IMR-90 (cell line): ENCODE measurements at regions not wholly inside any gene's neighbourhood (a gene's known extent, or its start where the extent isn't known, plus 50 kb on each side); places are given as distances from the start of the nearest gene placed in this dataset.

ENCODE experiments used
- ATAC-seq: fragments of 200-7000 bp; cut with Tn5 transposase; 2 replicates; pipeline ENCODE4 v1.9.1; 2020; ENCODE audit warnings: low read depth, mild to moderate bottlenecking, moderate library complexity
- BruUV-seq: library from RNA; stranded (reverse); fragments of 400-500 nt; replicated peaks from 2 replicates; lab custom pipeline; 2021; lab: Mats Ljungman, UMichigan
- CTCF ChIA-PET: fragments of 300-600 bp; formaldehyde crosslinking; extraction: SDS; loops from one replicate; lab custom pipeline; 2021; ENCODE audit warnings: antibody characterized with exemption; lab: Yijun Ruan, JAX
- POLR2A ChIA-PET: fragments of 300-600 bp; sonication (Branson Sonifier 250); formaldehyde crosslinking; loops from one replicate; lab custom pipeline; 2022; ENCODE audit warnings: antibody characterized with exemption; ENCODE audit not compliant: unreplicated experiment; lab: Charles Lee
- DNase-seq: peaks from one replicate; pipeline ENCODE4 v3.0.0; 2013
- H2AFZ ChIP-seq: replicated peaks from 2 replicates; pipeline ENCODE3; 2013; ENCODE audit warnings: low read length, mild to moderate bottlenecking; ENCODE audit not compliant: poor library complexity
- H2AK5ac ChIP-seq: 2 replicates; pipeline ENCODE4 v1.6.1; 2013; ENCODE audit warnings: low read depth, low read length, inconsistent platforms
- H2AK9ac ChIP-seq: replicated peaks from 2 replicates; pipeline ENCODE3; 2013; ENCODE audit warnings: mild to moderate bottlenecking, low read depth, low read length, moderate library complexity; ENCODE audit not compliant: poor library complexity
- H2BK120ac ChIP-seq: 2 replicates; pipeline ENCODE4 v1.6.1; 2013; ENCODE audit warnings: low read depth, low read length, inconsistent platforms
- H2BK15ac ChIP-seq: 3 replicates; pipeline ENCODE4 v1.6.1; 2013; ENCODE audit warnings: low read depth, low read length, inconsistent platforms
- H2BK20ac ChIP-seq: 2 replicates; pipeline ENCODE4 v1.6.1; 2013; ENCODE audit warnings: low read depth, mild to moderate bottlenecking, inconsistent platforms, low read length, moderate library complexity
- H2BK5ac ChIP-seq: 2 replicates; pipeline ENCODE4 v1.6.1; 2013; ENCODE audit warnings: mild to moderate bottlenecking, low read depth, low read length, inconsistent platforms; ENCODE audit not compliant: poor library complexity, severe bottlenecking
- H3K14ac ChIP-seq: replicated peaks from 2 replicates; pipeline ENCODE4 v1.6.1; 2013; ENCODE audit warnings: low read depth, low read length, inconsistent platforms
- H3K18ac ChIP-seq: 2 replicates; pipeline ENCODE4 v1.6.1; 2013; ENCODE audit warnings: low read depth, low read length, control low read depth
- H3K23ac ChIP-seq: 2 replicates; pipeline ENCODE4 v1.6.1; 2013; ENCODE audit warnings: low read depth, low read length, inconsistent platforms
- H3K27ac ChIP-seq: 2 replicates; pipeline ENCODE4 v1.5.1; 2013; ENCODE audit warnings: mild to moderate bottlenecking, control low read depth, low read length; ENCODE audit not compliant: insufficient read depth
- H3K27me3 ChIP-seq: 2 replicates; pipeline ENCODE4 v1.6.1; 2013; ENCODE audit warnings: low read length; ENCODE audit not compliant: control insufficient read depth, insufficient read depth
- H3K36me3 ChIP-seq: 2 replicates; pipeline ENCODE4 v1.6.1; 2013; ENCODE audit warnings: low read length, mixed read lengths; ENCODE audit not compliant: control insufficient read depth, insufficient read depth
- H3K4ac ChIP-seq: 2 replicates; pipeline ENCODE4 v1.6.1; 2013; ENCODE audit warnings: low read depth, low read length, inconsistent platforms
- H3K4me1 ChIP-seq: 2 replicates; pipeline ENCODE4 v1.6.1; 2013; ENCODE audit warnings: low read length, mixed read lengths; ENCODE audit not compliant: control insufficient read depth, insufficient read depth
- H3K4me2 ChIP-seq: 2 replicates; pipeline ENCODE4 v1.6.1; 2013; ENCODE audit warnings: low read depth, mild to moderate bottlenecking, control low read depth, low read length, moderate library complexity
- H3K4me3 ChIP-seq: 2 replicates; pipeline ENCODE4 v1.5.1; 2013; ENCODE audit warnings: low read depth, mild to moderate bottlenecking, control low read depth, low read length, moderate library complexity; ENCODE audit not compliant: insufficient read depth
- H3K56ac ChIP-seq: 2 replicates; pipeline ENCODE4 v1.6.1; 2013; ENCODE audit warnings: low read length, inconsistent platforms; ENCODE audit not compliant: insufficient read depth; ENCODE audit errors: extremely low read depth
- H3K79me1 ChIP-seq, 2 experiments: 2 replicates each; pipeline ENCODE4 v1.6.1; 2013; ENCODE audit warnings: low read length in 2 of 2, inconsistent platforms in 1 of 2, low read depth in 1 of 2
- H3K9ac ChIP-seq: 2 replicates; pipeline ENCODE4 v1.6.1; 2013; ENCODE audit warnings: low read depth, low read length, control low read depth
- H3K9me1 ChIP-seq: 2 replicates; pipeline ENCODE4 v1.6.1; 2013; ENCODE audit warnings: low read length, inconsistent platforms; ENCODE audit not compliant: insufficient read depth
- H3K9me3 ChIP-seq: 2 replicates; pipeline ENCODE4 v1.6.1; 2013; ENCODE audit warnings: low read length; ENCODE audit not compliant: control insufficient read depth, insufficient read depth
- H4K20me1 ChIP-seq: 2 replicates; pipeline ENCODE4 v1.6.1; 2013; ENCODE audit warnings: low read length, inconsistent platforms; ENCODE audit not compliant: insufficient read depth
- H4K5ac ChIP-seq: 2 replicates; pipeline ENCODE4 v1.6.1; 2013; ENCODE audit warnings: mild to moderate bottlenecking, low read depth, low read length, control low read depth
- H4K8ac ChIP-seq, 2 experiments: 2 replicates each; pipeline ENCODE4 v1.6.1; 2013; ENCODE audit warnings: low read depth in 2 of 2, low read length in 2 of 2, control low read depth in 1 of 2, inconsistent platforms in 1 of 2
- H4K91ac ChIP-seq: 2 replicates; pipeline ENCODE4 v1.6.1; 2013; ENCODE audit warnings: low read depth, low read length, inconsistent platforms; ENCODE audit not compliant: insufficient read depth
- CEBPB ChIP-seq: IDR thresholded peaks from 2 replicates; pipeline ENCODE4 v1.6.1; 2012; ENCODE audit warnings: low read depth, low read length, improper control_type of control experiment
- CHD1 ChIP-seq: IDR thresholded peaks from 2 replicates; pipeline ENCODE4 v1.6.1; 2012; ENCODE audit warnings: low read depth, low read length, improper control_type of control experiment
- FOS ChIP-seq: fragments of 150-350 bp; IDR thresholded peaks from 2 replicates; pipeline ENCODE4 v1.6.1; 2016; ENCODE audit warnings: low read depth, low read length
- MAFK ChIP-seq: IDR thresholded peaks from 2 replicates; pipeline ENCODE4 v1.6.1; 2012; ENCODE audit warnings: low read depth, low read length, improper control_type of control experiment
- MAZ ChIP-seq: IDR thresholded peaks from 2 replicates; pipeline ENCODE4 v1.6.1; 2012; ENCODE audit warnings: low read depth, mild to moderate bottlenecking, low read length, improper control_type of control experiment, moderate library complexity, borderline replicate concordance
- MXI1 ChIP-seq: IDR thresholded peaks from 2 replicates; pipeline ENCODE4 v1.6.1; 2012; ENCODE audit warnings: low read depth, mild to moderate bottlenecking, low read length, moderate library complexity, borderline replicate concordance
- POLR2A ChIP-seq: IDR thresholded peaks from 2 replicates; pipeline ENCODE4 v1.6.1; 2012; ENCODE audit warnings: mild to moderate bottlenecking, low read depth, low read length
- RAD21 ChIP-seq: IDR thresholded peaks from 2 replicates; pipeline ENCODE4 v1.6.1; 2012; ENCODE audit warnings: low read length, improper control_type of control experiment
- RCOR1 ChIP-seq: IDR thresholded peaks from 2 replicates; pipeline ENCODE4 v1.6.1; 2012; ENCODE audit warnings: mild to moderate bottlenecking, low read length, improper control_type of control experiment; ENCODE audit not compliant: insufficient replicate concordance
- RFX5 ChIP-seq: IDR thresholded peaks from 2 replicates; pipeline ENCODE4 v1.8.0; 2012; ENCODE audit warnings: low read depth, mild to moderate bottlenecking, low read length, moderate library complexity
- SMC3 ChIP-seq: fragments of 150-350 bp; IDR thresholded peaks from 2 replicates; pipeline ENCODE4 v1.6.1; 2016; ENCODE audit warnings: low read depth, mild to moderate bottlenecking, antibody characterized with exemption, low read length, moderate library complexity
- WGBS, 2 experiments: methylation state at CpG; one replicate each; pipeline versions ENCODE4 v1.1.5 to v1.1.7; 2013; ENCODE audit warnings: missing lambda C conversion rate in 2 of 2; ENCODE audit not compliant: insufficient read length in 1 of 2; ENCODE audit errors: extremely low coverage in 2 of 2; 5-methylcytosine and 5-hydroxymethylcytosine counted together
- dilution Hi-C: fragments of 300-500 bp; cut with HindIII; formaldehyde crosslinking; loops from one replicate; pipeline ENCODE4 v1.14.3; 2018; ENCODE audit warnings: low sequenced_read_pairs; ENCODE audit not compliant: unreplicated experiment
- in situ Hi-C: fragments of 300-500 bp; cut with MboI; formaldehyde crosslinking; loops from 3 replicates; pipeline ENCODE4 v1.14.3; 2019; ENCODE audit warnings: low sequenced_read_pairs, inconsistent platforms, mixed read lengths
- intact Hi-C: fragments of 100-400 bp; cut with micrococcal nuclease; formaldehyde crosslinking; loops from 2 replicates; pipeline ENCODE4 v1.10.0; 2022
- TF ChIP-seq, protein P1 (sequence below): fragments of 150-350 bp; IDR thresholded peaks from 2 replicates; pipeline ENCODE4 v1.6.1; 2016; ENCODE audit warnings: low read depth, mild to moderate bottlenecking, low read length, moderate library complexity, borderline replicate concordance

DNA sequence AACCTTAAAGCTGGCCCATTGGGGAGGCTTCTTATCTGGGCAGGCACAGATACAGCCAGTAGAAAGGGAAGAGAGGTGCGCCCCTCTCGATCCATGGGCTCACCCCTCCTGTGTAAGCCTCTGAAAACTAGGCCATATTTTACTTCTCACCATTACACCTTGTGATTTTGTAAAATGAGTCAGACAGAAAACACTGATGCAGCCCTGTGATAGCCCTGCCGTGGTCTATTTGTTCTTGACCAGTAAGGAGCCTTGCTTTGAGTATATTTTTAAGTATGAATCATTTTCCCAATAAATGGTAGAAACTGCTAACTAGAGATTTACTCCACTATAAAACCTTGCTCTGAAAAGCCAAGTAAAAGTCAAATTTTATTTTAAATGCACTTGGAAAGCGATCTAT is 329.8 kb upstream of the MBL2 start:
- Histone ChIP-seq H3K18ac (no peak overlapping the region), H2BK20ac (no peak overlapping the region), H3K4me3 (no peak overlapping the region), H2AK9ac (no peak overlapping the region), H3K27me3 (no peaks in the 10 kb centered on the region), H3K56ac (no peak overlapping the region), H3K36me3 (no peaks in the 10 kb centered on the region), H2BK15ac (no peak overlapping the region), H4K5ac (no peak overlapping the region), H4K91ac (no peak overlapping the region), H2BK5ac (no peak overlapping the region), H3K9me1 (no peaks in the 10 kb centered on the region), H4K8ac (no peak overlapping the region), H3K9me3 (no peaks in the 10 kb centered on the region), H4K20me1 (no peaks in the 10 kb centered on the region), H2AK5ac (no peak overlapping the region), H3K23ac (no peak overlapping the region), H2AFZ (no peak overlapping the region), H3K9ac (no peak overlapping the region), H3K4me2 (no peak overlapping the region), H2BK120ac (no peak overlapping the region), H3K4me1 (no peaks in the 10 kb centered on the region), H3K79me1 (no peaks in the 10 kb centered on the region), H3K14ac (no peak overlapping the region), H3K4ac (no peak overlapping the region), H3K27ac (no peak overlapping the region)
- WGBS, 2 experiments: no CpG with 5 or more reads among the region's 4 CpGs
- in situ Hi-C loops (no loop called here), dilution Hi-C loops (no loop called here), intact Hi-C loops (no loop called here)
- BruUV-seq: no TSS peak
- ATAC-seq (no peak), DNase-seq (no peak)
- TF ChIP-seq MXI1: no peak
- no peak for TF ChIP-seq CEBPB
- TF ChIP-seq, protein P1, sequence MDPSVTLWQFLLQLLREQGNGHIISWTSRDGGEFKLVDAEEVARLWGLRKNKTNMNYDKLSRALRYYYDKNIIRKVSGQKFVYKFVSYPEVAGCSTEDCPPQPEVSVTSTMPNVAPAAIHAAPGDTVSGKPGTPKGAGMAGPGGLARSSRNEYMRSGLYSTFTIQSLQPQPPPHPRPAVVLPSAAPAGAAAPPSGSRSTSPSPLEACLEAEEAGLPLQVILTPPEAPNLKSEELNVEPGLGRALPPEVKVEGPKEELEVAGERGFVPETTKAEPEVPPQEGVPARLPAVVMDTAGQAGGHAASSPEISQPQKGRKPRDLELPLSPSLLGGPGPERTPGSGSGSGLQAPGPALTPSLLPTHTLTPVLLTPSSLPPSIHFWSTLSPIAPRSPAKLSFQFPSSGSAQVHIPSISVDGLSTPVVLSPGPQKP: no peak
- TF ChIP-seq POLR2A: no peak
- TF ChIP-seq FOS: no peak
- no peak for TF ChIP-seq RAD21
- no peak for TF ChIP-seq MAZ
- TF ChIP-seq MAFK: no peak
- TF ChIP-seq RFX5: no peak
- TF ChIP-seq SMC3: no peak
- TF ChIP-seq CHD1: no peak
- TF ChIP-seq RCOR1: no peak
- CTCF ChIA-PET: no interaction called here
- POLR2A ChIA-PET: no interaction called here
